Activated naive CD8-positive, alpha-beta T cell treated with anti-CD3 and anti-CD28 coated beads for 36 hours (primary cell): ENCODE measurements at regions not wholly inside any gene's neighbourhood (a gene's known extent, or its start where the extent isn't known, plus 50 kb on each side); places are given as distances from the start of the nearest gene placed in this dataset.

Experiments used
- DNase-seq: peaks from one replicate; pipeline ENCODE4 v3.0.0; 2021
- H3K27ac Mint-ChIP-seq: one replicate; pipeline ENCODE4 v1.8.0; 2022; ENCODE audit warnings: mild to moderate bottlenecking, moderate library complexity, mixed read lengths
- H3K27me3 Mint-ChIP-seq: one replicate; pipeline ENCODE4 v1.8.0; 2022; ENCODE audit warnings: mild to moderate bottlenecking, mixed read lengths
- H3K36me3 Mint-ChIP-seq: one replicate; pipeline ENCODE4 v1.8.0; 2021; ENCODE audit warnings: mild to moderate bottlenecking, mixed read lengths
- H3K4me1 Mint-ChIP-seq: one replicate; pipeline ENCODE4 v1.8.0; 2021; ENCODE audit warnings: mixed read lengths
- H3K4me3 Mint-ChIP-seq: one replicate; pipeline ENCODE4 v1.8.0; 2022; ENCODE audit warnings: mild to moderate bottlenecking, moderate library complexity, mixed read lengths
- H3K9me3 Mint-ChIP-seq: one replicate; pipeline ENCODE4 v1.8.0; 2022; ENCODE audit warnings: mixed read lengths

GRCh38 chr20:6265204-6265904, 142.5 kb upstream of the FERMT1 start:
- peak overlapping the region; percentile 44 for H3K27ac Mint-ChIP-seq
- H3K4me1 Mint-ChIP-seq: peaks cover 6% of the 10 kb centered on the region
- H3K9me3 Mint-ChIP-seq: no peaks in the 10 kb centered on the region
- H3K4me3 Mint-ChIP-seq: peak overlapping the region; percentile 2
- no peaks in the 10 kb centered on the region for H3K36me3 Mint-ChIP-seq
- DNase-seq: no peak
- H3K27me3 Mint-ChIP-seq: no peaks in the 10 kb centered on the region

GRCh38 chr20:6253396-6253795, 130.6 kb upstream of the FERMT1 start:
- H3K27me3 Mint-ChIP-seq: peaks cover 8% of the 10 kb centered on the region
- H3K36me3 Mint-ChIP-seq: no peaks in the 10 kb centered on the region
- DNase-seq: no peak
- no peaks in the 10 kb centered on the region for H3K9me3 Mint-ChIP-seq
- no peak overlapping the region for H3K27ac Mint-ChIP-seq
- H3K4me1 Mint-ChIP-seq: no peaks in the 10 kb centered on the region
- H3K4me3 Mint-ChIP-seq: no peak overlapping the region

GRCh38 chr20:6245436-6245835, 122.6 kb upstream of the FERMT1 start:
- Mint-ChIP-seq H3K27ac (no peak overlapping the region), H3K4me3 (no peak overlapping the region), H3K36me3 (no peaks in the 10 kb centered on the region), H3K27me3 (peaks cover 11% of the 10 kb centered on the region), H3K9me3 (peaks cover 5% of the 10 kb centered on the region), H3K4me1 (no peaks in the 10 kb centered on the region)
- no peak for DNase-seq

- H3K36me3 Mint-ChIP-seq: no peaks in the 10 kb centered on the region
- H3K27me3 Mint-ChIP-seq: peaks cover 3% of the 10 kb centered on the region
- H3K4me1 Mint-ChIP-seq: no peaks in the 10 kb centered on the region
- peaks cover 5% of the 10 kb centered on the region for H3K9me3 Mint-ChIP-seq
- no peak overlapping the region for H3K27ac Mint-ChIP-seq
- DNase-seq: no peak
- H3K4me3 Mint-ChIP-seq: no peak overlapping the region
These were observed 118.8 kb upstream of the FERMT1 start for GRCh38 chr20:6241591-6241990.

GRCh38 chr20:6240059-6240458, 117.2 kb upstream of the FERMT1 start:
- H3K4me3 Mint-ChIP-seq: no peak overlapping the region
- peaks cover 5% of the 10 kb centered on the region for H3K9me3 Mint-ChIP-seq
- H3K27me3 Mint-ChIP-seq: peaks cover 3% of the 10 kb centered on the region
- H3K36me3 Mint-ChIP-seq: no peaks in the 10 kb centered on the region
- no peak for DNase-seq
- H3K4me1 Mint-ChIP-seq: no peaks in the 10 kb centered on the region
- H3K27ac Mint-ChIP-seq: no peak overlapping the region

- H3K36me3 Mint-ChIP-seq: no peaks in the 10 kb centered on the region
- no peak overlapping the region for H3K27ac Mint-ChIP-seq
- peaks cover 3% of the 10 kb centered on the region for H3K27me3 Mint-ChIP-seq
- DNase-seq: no peak
- no peak overlapping the region for H3K4me3 Mint-ChIP-seq
- peaks cover 2% of the 10 kb centered on the region for H3K9me3 Mint-ChIP-seq
- H3K4me1 Mint-ChIP-seq: no peaks in the 10 kb centered on the region
These were observed 115.6 kb upstream of the FERMT1 start for GRCh38 chr20:6238421-6238820.

- Mint-ChIP-seq H3K27ac (no peak overlapping the region), H3K4me3 (no peak overlapping the region)
These were observed 112.7 kb upstream of the FERMT1 start for GRCh38 chr20:6235510-6235909.

GRCh38 chr20:6232436-6232835, 109.6 kb upstream of the FERMT1 start:
- no peaks in the 10 kb centered on the region for H3K36me3 Mint-ChIP-seq
- no peak overlapping the region for H3K4me3 Mint-ChIP-seq
- H3K27ac Mint-ChIP-seq: no peak overlapping the region
- DNase-seq: no peak
- no peaks in the 10 kb centered on the region for H3K4me1 Mint-ChIP-seq
- H3K9me3 Mint-ChIP-seq: peaks cover 2% of the 10 kb centered on the region
- H3K27me3 Mint-ChIP-seq: no peaks in the 10 kb centered on the region

More at GRCh38 chr20:6235510-6235909, 112.7 kb upstream of the FERMT1 start:
- Mint-ChIP-seq H3K36me3 (no peaks in the 10 kb centered on the region), H3K4me1 (no peaks in the 10 kb centered on the region), H3K27me3 (peaks cover 1% of the 10 kb centered on the region), H3K9me3 (peaks cover 3% of the 10 kb centered on the region)
- no peak for DNase-seq

GRCh38 chr20:6231556-6231955, 108.7 kb upstream of the FERMT1 start:
- Mint-ChIP-seq H3K4me3 (no peak overlapping the region), H3K27ac (no peak overlapping the region), H3K9me3 (peaks cover 2% of the 10 kb centered on the region), H3K27me3 (no peaks in the 10 kb centered on the region), H3K4me1 (no peaks in the 10 kb centered on the region), H3K36me3 (no peaks in the 10 kb centered on the region)
- DNase-seq: no peak

- DNase-seq: no peak
- Mint-ChIP-seq H3K27ac (no peak overlapping the region), H3K4me3 (no peak overlapping the region), H3K9me3 (peaks cover 5% of the 10 kb centered on the region), H3K27me3 (no peaks in the 10 kb centered on the region), H3K36me3 (no peaks in the 10 kb centered on the region), H3K4me1 (no peaks in the 10 kb centered on the region)
These were observed 105.5 kb upstream of the FERMT1 start for GRCh38 chr20:6228302-6228843.

- H3K27me3 Mint-ChIP-seq: peaks cover 4% of the 10 kb centered on the region
- no peaks in the 10 kb centered on the region for H3K4me1 Mint-ChIP-seq
- peaks cover 1% of the 10 kb centered on the region for H3K36me3 Mint-ChIP-seq
- no peak overlapping the region for H3K27ac Mint-ChIP-seq
- H3K9me3 Mint-ChIP-seq: peaks cover 3% of the 10 kb centered on the region
- no peak for DNase-seq
- no peak overlapping the region for H3K4me3 Mint-ChIP-seq
These were observed 90.5 kb upstream of the FERMT1 start for GRCh38 chr20:6213311-6213710.

- DNase-seq: no peak
- H3K9me3 Mint-ChIP-seq: peaks cover 4% of the 10 kb centered on the region
- no peaks in the 10 kb centered on the region for H3K4me1 Mint-ChIP-seq
- H3K27ac Mint-ChIP-seq: no peak overlapping the region
- peaks cover 4% of the 10 kb centered on the region for H3K27me3 Mint-ChIP-seq
- H3K4me3 Mint-ChIP-seq: no peak overlapping the region
- peaks cover 1% of the 10 kb centered on the region for H3K36me3 Mint-ChIP-seq
These were observed 90.1 kb upstream of the FERMT1 start for GRCh38 chr20:6212903-6213302.

GRCh38 chr20:6209093-6209492, 86.3 kb upstream of the FERMT1 start:
- DNase-seq: no peak
- peaks cover 1% of the 10 kb centered on the region for H3K36me3 Mint-ChIP-seq

GRCh38 chr20:6200092-6200491, 77.3 kb upstream of the FERMT1 start:
- Mint-ChIP-seq H3K27me3 (peaks cover 4% of the 10 kb centered on the region), H3K9me3 (no peaks in the 10 kb centered on the region), H3K27ac (no peak overlapping the region), H3K4me1 (no peaks in the 10 kb centered on the region), H3K4me3 (no peak overlapping the region), H3K36me3 (no peaks in the 10 kb centered on the region)
- DNase-seq: no peak

More at GRCh38 chr20:6209093-6209492, 86.3 kb upstream of the FERMT1 start:
- no peak overlapping the region for H3K27ac Mint-ChIP-seq
- no peaks in the 10 kb centered on the region for H3K4me1 Mint-ChIP-seq
- peaks cover 4% of the 10 kb centered on the region for H3K27me3 Mint-ChIP-seq
- peaks cover 18% of the 10 kb centered on the region for H3K9me3 Mint-ChIP-seq
- H3K4me3 Mint-ChIP-seq: no peak overlapping the region

GRCh38 chr20:6185268-6185667, 62.4 kb upstream of the FERMT1 start:
- Mint-ChIP-seq H3K4me3 (no peak overlapping the region), H3K27ac (no peak overlapping the region), H3K4me1 (no peaks in the 10 kb centered on the region), H3K36me3 (no peaks in the 10 kb centered on the region), H3K27me3 (peaks cover 8% of the 10 kb centered on the region), H3K9me3 (no peaks in the 10 kb centered on the region)
- no peak for DNase-seq

- H3K27me3 Mint-ChIP-seq: peaks cover 6% of the 10 kb centered on the region
- no peaks in the 10 kb centered on the region for H3K36me3 Mint-ChIP-seq
- H3K27ac Mint-ChIP-seq: no peak overlapping the region
- DNase-seq: no peak
- no peak overlapping the region for H3K4me3 Mint-ChIP-seq
- H3K9me3 Mint-ChIP-seq: no peaks in the 10 kb centered on the region
- H3K4me1 Mint-ChIP-seq: no peaks in the 10 kb centered on the region
These were observed 61.3 kb upstream of the FERMT1 start for GRCh38 chr20:6184086-6184485.
